H9 (cell line): ENCODE measurements at regions not wholly inside any gene's neighbourhood (a gene's known extent, or its start where the extent isn't known, plus 50 kb on each side); places are given as distances from the start of the nearest gene placed in this dataset.
A peak's percentile ranks its signal among the peaks of the same experiment; 100 is the strongest.

Experiments
- DNase-seq: peaks from one replicate; pipeline ENCODE4 v3.0.0-alpha.2; 2017
- H2AFZ ChIP-seq: one replicate; pipeline ENCODE4 v1.6.1; 2013; ENCODE audit warnings: mild to moderate bottlenecking, low read length, control low read depth, moderate library complexity
- H2AK5ac ChIP-seq: 2 replicates; pipeline ENCODE4 v1.6.1; 2013; ENCODE audit warnings: low read length, control low read depth, mixed read lengths; ENCODE audit not compliant: insufficient read length
- H2BK120ac ChIP-seq: one replicate; pipeline ENCODE4 v1.6.1; 2013; ENCODE audit warnings: low read depth, mild to moderate bottlenecking, low read length, control low read depth, inconsistent platforms; ENCODE audit not compliant: poor library complexity, severe bottlenecking
- H2BK12ac ChIP-seq: 2 replicates; pipeline ENCODE4 v1.6.1; 2013; ENCODE audit warnings: low read length, control low read depth, mixed read lengths, low read depth; ENCODE audit not compliant: insufficient read length
- H2BK15ac ChIP-seq: 2 replicates; pipeline ENCODE4 v1.6.1; 2013; ENCODE audit warnings: low read depth, low read length, control low read depth
- H2BK20ac ChIP-seq: one replicate; pipeline ENCODE4 v1.6.1; 2013; ENCODE audit warnings: low read depth, mild to moderate bottlenecking, low read length, control low read depth, inconsistent platforms; ENCODE audit not compliant: poor library complexity, severe bottlenecking
- H2BK5ac ChIP-seq: 2 replicates; pipeline ENCODE4 v1.6.1; 2013; ENCODE audit warnings: low read length, control low read depth, mixed read lengths; ENCODE audit not compliant: insufficient read length
- H3K14ac ChIP-seq: 2 replicates; pipeline ENCODE4 v1.6.1; 2013; ENCODE audit warnings: low read length, control low read depth; ENCODE audit not compliant: insufficient read depth
- H3K18ac ChIP-seq: 2 replicates; pipeline ENCODE4 v1.6.1; 2013; ENCODE audit warnings: low read depth, mild to moderate bottlenecking, mixed read lengths, low read length, control low read depth; ENCODE audit not compliant: insufficient read length
- H3K23ac ChIP-seq: 2 replicates; pipeline ENCODE4 v1.6.1; 2013; ENCODE audit warnings: low read length, control low read depth, mixed read lengths, low read depth; ENCODE audit not compliant: insufficient read length
- H3K23me2 ChIP-seq: 2 replicates; pipeline ENCODE4 v1.6.1; 2013; ENCODE audit warnings: low read depth, mild to moderate bottlenecking, mixed read lengths, low read length, control low read depth; ENCODE audit not compliant: insufficient read length, poor library complexity, severe bottlenecking
- H3K27ac ChIP-seq: 2 replicates; pipeline ENCODE4 v1.5.1; 2013; ENCODE audit warnings: low read length, control low read depth, mixed read lengths, low read depth; ENCODE audit not compliant: insufficient read length
- H3K27me3 ChIP-seq: 2 replicates; pipeline ENCODE4 v1.6.1; 2013; ENCODE audit warnings: low read length, control low read depth, inconsistent platforms; ENCODE audit not compliant: insufficient read depth
- H3K4ac ChIP-seq: 2 replicates; pipeline ENCODE4 v1.6.1; 2013; ENCODE audit warnings: low read depth, mild to moderate bottlenecking, control low read depth, inconsistent platforms, low read length, moderate library complexity
- H3K4me1 ChIP-seq: 2 replicates; pipeline ENCODE4 v1.6.1; 2013; ENCODE audit warnings: low read length, control low read depth, inconsistent platforms; ENCODE audit not compliant: insufficient read depth
- H3K4me2 ChIP-seq: 2 replicates; pipeline ENCODE4 v1.6.1; 2013; ENCODE audit warnings: low read length, control low read depth, mixed read lengths; ENCODE audit not compliant: insufficient read length, insufficient read depth
- H3K56ac ChIP-seq: 2 replicates; pipeline ENCODE4 v1.6.1; 2013; ENCODE audit warnings: low read depth, mild to moderate bottlenecking, mixed read lengths, low read length, control low read depth; ENCODE audit not compliant: insufficient read length
- H3K79me1 ChIP-seq: 2 replicates; pipeline ENCODE4 v1.6.1; 2013; ENCODE audit warnings: low read depth, mild to moderate bottlenecking, moderate library complexity, low read length, control low read depth, inconsistent platforms; ENCODE audit not compliant: insufficient read depth, poor library complexity, severe bottlenecking
- H3K79me2 ChIP-seq: 2 replicates; pipeline ENCODE4 v1.6.1; 2013; ENCODE audit warnings: low read length, control low read depth, inconsistent platforms; ENCODE audit not compliant: insufficient read depth
- H3K9ac ChIP-seq: 2 replicates; pipeline ENCODE4 v1.6.1; 2013; ENCODE audit warnings: low read length, control low read depth, mixed read lengths; ENCODE audit not compliant: insufficient read length; ENCODE audit errors: extremely low read depth
- H3K9me3 ChIP-seq: one replicate; pipeline ENCODE4 v1.6.1; 2013; ENCODE audit warnings: low read depth, low read length, inconsistent platforms; ENCODE audit not compliant: control insufficient read depth
- H3T11ph ChIP-seq: one replicate; pipeline ENCODE4 v1.6.1; 2013; ENCODE audit warnings: mild to moderate bottlenecking, low read length, control low read depth, inconsistent platforms
- H4K20me1 ChIP-seq: one replicate; pipeline ENCODE4 v1.6.1; 2013; ENCODE audit not compliant: control insufficient read depth, insufficient read length, insufficient read depth
- H4K5ac ChIP-seq: 2 replicates; pipeline ENCODE4 v1.6.1; 2013; ENCODE audit warnings: low read depth, mild to moderate bottlenecking, mixed read lengths, low read length, control low read depth; ENCODE audit not compliant: insufficient read length
- H4K8ac ChIP-seq: replicated peaks from 2 replicates; pipeline ENCODE4 v1.6.1; 2013; ENCODE audit warnings: low read length, control low read depth, mixed read lengths, low read depth; ENCODE audit not compliant: insufficient read length
- H4K91ac ChIP-seq: 2 replicates; pipeline ENCODE4 v1.6.1; 2013; ENCODE audit warnings: low read depth, mild to moderate bottlenecking, moderate library complexity, mixed read lengths, low read length, control low read depth; ENCODE audit not compliant: insufficient read length
- H3K27ac Mint-ChIP-seq, 3 experiments: 2 replicates in 2 of 3; 3 replicates in 1 of 3; pipeline ENCODE4 v1.8.0; 2020 to 2021; ENCODE audit warnings: mixed read lengths in 3 of 3, mild to moderate bottlenecking in 1 of 3, moderate library complexity in 1 of 3
- H3K27me3 Mint-ChIP-seq: 2 replicates; pipeline ENCODE4 v1.8.0; 2021; ENCODE audit warnings: low read depth, mild to moderate bottlenecking, moderate library complexity, mixed read lengths
- H3K36me3 Mint-ChIP-seq, 3 experiments: 2 replicates in 2 of 3; 3 replicates in 1 of 3; pipeline ENCODE4 v1.8.0; 2020 to 2021; ENCODE audit warnings: low read depth in 3 of 3, mixed read lengths in 3 of 3; ENCODE audit not compliant: insufficient read depth in 1 of 3
- H3K4me1 Mint-ChIP-seq, 2 experiments: 2 replicates each; pipeline ENCODE4 v1.8.0; 2020; ENCODE audit warnings: mixed read lengths in 2 of 2
- H3K4me3 Mint-ChIP-seq, 2 experiments: 2 replicates in 1 of 2; 3 replicates in 1 of 2; pipeline ENCODE4 v1.8.0; 2020 to 2021; ENCODE audit warnings: mild to moderate bottlenecking in 2 of 2, mixed read lengths in 2 of 2, moderate library complexity in 1 of 2
- H3K9me3 Mint-ChIP-seq, 2 experiments: 2 replicates in 1 of 2; 3 replicates in 1 of 2; pipeline ENCODE4 v1.8.0; 2020; ENCODE audit warnings: mild to moderate bottlenecking in 2 of 2, mixed read lengths in 2 of 2, moderate library complexity in 1 of 2
- CTCF ChIP-seq: fragments of 200-600 bp; sonication (generic); conservative IDR thresholded peaks from 3 replicates; pipeline ENCODE4 v1.8.0; 2021; ENCODE audit warnings: antibody characterized with exemption, mild to moderate bottlenecking
- WGBS: extraction: QIAGEN DNeasy Blood & Tissue Kit; methylation state at CpG from one replicate; pipeline ENCODE4 v1.1.7; 2013; ENCODE audit warnings: missing lambda C conversion rate, low lambda C conversion rate, mixed read lengths; ENCODE audit not compliant: insufficient read length; ENCODE audit errors: extremely low coverage; 5-methylcytosine and 5-hydroxymethylcytosine counted together

GRCh38 chr1:36591278-36591677 is 108.6 kb upstream of the CSF3R start:
- Histone ChIP-seq H2BK120ac (no peak overlapping the region), H2AK5ac (no peak overlapping the region), H4K91ac (no peak overlapping the region), H2BK12ac (no peak overlapping the region), H3K27me3 (no peaks in the 10 kb centered on the region), H3K27ac (no peak overlapping the region), H3K9me3 (no peaks in the 10 kb centered on the region), H2AFZ (no peak overlapping the region), H2BK5ac (no peak overlapping the region), H3K4me1 (peaks cover 3% of the 10 kb centered on the region; the same call in 1 of the 2 replicates), H2BK20ac (no peak overlapping the region), H4K5ac (no peak overlapping the region), H2BK15ac (no peak overlapping the region), H3K56ac (no peak overlapping the region), H3K9ac (no peak overlapping the region), H3K79me2 (no peaks in the 10 kb centered on the region), H4K20me1 (no peaks in the 10 kb centered on the region), H3K14ac (no peak overlapping the region), H3K4me2 (peak overlapping the region; percentile 30), H3K23ac (no peak overlapping the region), H3T11ph (no peak overlapping the region), H3K23me2 (no peaks in the 10 kb centered on the region), H3K18ac (no peak overlapping the region), H3K4ac (no peak overlapping the region), H4K8ac (no peak overlapping the region), H3K79me1 (no peaks in the 10 kb centered on the region)
- no CpG with 5 or more reads among the region's 7 CpGs for WGBS
- H3K9me3 Mint-ChIP-seq, result no peaks in the 10 kb centered on the region
- peaks cover 28 to 54% of the 10 kb centered on the region in 2 experiments for H3K4me1 Mint-ChIP-seq
- peak; percentile 57 for TF ChIP-seq CTCF
- no peaks in the 10 kb centered on the region for H3K36me3 Mint-ChIP-seq
- DNase-seq, result peak; percentile 61
- H3K4me3 Mint-ChIP-seq, result peak overlapping the region in 1 of 2 experiments; percentile 61; a peak in 2 of 5 replicates
- peaks cover 11% of the 10 kb centered on the region for H3K27me3 Mint-ChIP-seq
- H3K27ac Mint-ChIP-seq, result no peak overlapping the region; a peak in 1 of 7 replicates
